SU-DHL-6 (cell line): ENCODE measurements at regions not wholly inside any gene's neighbourhood (a gene's known extent, or its start where the extent isn't known, plus 50 kb on each side); places are given as distances from the start of the nearest gene placed in this dataset.

Experiments
- CTCF ChIP-seq: fragments of 200-600 bp; sonication (generic); IDR thresholded peaks from one replicate; pipeline ENCODE4 v1.5.1; 2017; ENCODE audit warnings: antibody characterized with exemption, mild to moderate bottlenecking, low read length, moderate library complexity; ENCODE audit not compliant: insufficient read depth, poor library complexity, severe bottlenecking
- EZH2phosphoT487 ChIP-seq: fragments of 200-600 bp; sonication (generic), shearing (Covaris generic); conservative IDR thresholded peaks from 2 replicates; pipeline ENCODE4 v1.6.1; 2018; ENCODE audit warnings: mild to moderate bottlenecking, antibody characterized with exemption, low read length, moderate library complexity, mixed read lengths

GRCh38 chr5:73996151-73996755, 370.3 kb downstream of the ARHGEF28 start:
- TF ChIP-seq CTCF (no peak), EZH2phosphoT487 (no peak)
